NCI-H82 treated with DMSO at 0.1 percent for 48 hours (cell line): ENCODE measurements at regions not wholly inside any gene's neighbourhood (a gene's known extent, or its start where the extent isn't known, plus 50 kb on each side); places are given as distances from the start of the nearest gene placed in this dataset.
A peak's percentile ranks its signal among the peaks of the same experiment; 100 is the strongest.
"Not testable (repeated sequence)": the region's sequence is repeated elsewhere in the genome, so short reads cannot be mapped to it uniquely, and the experiment has no call there.

ENCODE experiments used
- DNase-seq: peaks from one replicate; lab custom pipeline; 2025; ENCODE audit not compliant: unreplicated experiment; lab: John Stamatoyannopoulos, UW

GRCh38 chr21:35441868-35442582 lies 392.9 kb upstream of the RUNX1 start:
- no peak for DNase-seq

GRCh38 chr21:35438643-35439404 lies 389.7 kb upstream of the RUNX1 start:
- DNase-seq: peak; percentile 38

GRCh38 chr21:35437941-35438340 lies 388.8 kb upstream of the RUNX1 start:
- DNase-seq: no peak

GRCh38 chr21:35436899-35437298 lies 387.8 kb upstream of the RUNX1 start:
- DNase-seq: no peak

- DNase-seq: not testable (repeated sequence)
These were observed 383.5 kb upstream of the RUNX1 start for GRCh38 chr21:35432601-35433000.

- DNase-seq: no peak
These were observed 381.2 kb upstream of the RUNX1 start for GRCh38 chr21:35430260-35430659.

- no peak for DNase-seq
These were observed 379.8 kb upstream of the RUNX1 start for GRCh38 chr21:35428937-35429336.

GRCh38 chr21:35428489-35428888 lies 379.4 kb upstream of the RUNX1 start:
- DNase-seq: no peak

GRCh38 chr21:35428001-35428320 lies 378.9 kb upstream of the RUNX1 start:
- no peak for DNase-seq

- DNase-seq: no peak
These were observed 378.4 kb upstream of the RUNX1 start for GRCh38 chr21:35427320-35428000.

GRCh38 chr21:35426897-35427296 lies 377.8 kb upstream of the RUNX1 start:
- no peak for DNase-seq

GRCh38 chr21:35426469-35426868 lies 377.4 kb upstream of the RUNX1 start:
- DNase-seq: no peak

GRCh38 chr21:35424122-35424521 lies 375.0 kb upstream of the RUNX1 start:
- no peak for DNase-seq

- no peak for DNase-seq
These were observed 374.6 kb upstream of the RUNX1 start for GRCh38 chr21:35423709-35424108.

GRCh38 chr21:35422011-35422410 lies 372.9 kb upstream of the RUNX1 start:
- no peak for DNase-seq

GRCh38 chr21:35421221-35421620 lies 372.1 kb upstream of the RUNX1 start:
- DNase-seq: no peak

GRCh38 chr21:35420656-35421055 lies 371.6 kb upstream of the RUNX1 start:
- DNase-seq: no peak

GRCh38 chr21:35417762-35418161 lies 368.7 kb upstream of the RUNX1 start:
- no peak for DNase-seq

- no peak for DNase-seq
These were observed 367.9 kb upstream of the RUNX1 start for GRCh38 chr21:35416866-35417489.

GRCh38 chr21:35414507-35415139 lies 365.5 kb upstream of the RUNX1 start:
- no peak for DNase-seq

- no peak for DNase-seq
These were observed 365.0 kb upstream of the RUNX1 start for GRCh38 chr21:35414056-35414455.
